BE2C (cell line): ENCODE measurements at regions not wholly inside any gene's neighbourhood (a gene's known extent, or its start where the extent isn't known, plus 50 kb on each side); places are given as distances from the start of the nearest gene placed in this dataset.

Source experiments
- DNase-seq: peaks from one replicate; pipeline ENCODE4 v3.0.0-alpha.2; 2020
- H3K27me3 ChIP-seq: fragments of 250-450 bp; sonication (Bioruptor Pico); 2 replicates; pipeline ENCODE4 v1.5.1; 2020; ENCODE audit warnings: mild to moderate bottlenecking
- H3K36me3 ChIP-seq: fragments of 250-450 bp; sonication (Bioruptor Pico); 2 replicates; pipeline ENCODE4 v1.5.1; 2020; ENCODE audit warnings: mild to moderate bottlenecking
- H3K4me1 ChIP-seq: fragments of 250-450 bp; sonication (Bioruptor Pico); 2 replicates; pipeline ENCODE4 v1.5.1; 2020
- H3K4me3 ChIP-seq: 2 replicates; pipeline ENCODE4 v1.5.1; 2011; ENCODE audit warnings: low read depth, low read length
- H3K9me3 ChIP-seq: fragments of 250-450 bp; sonication (Bioruptor Pico); 2 replicates; pipeline ENCODE4 v1.5.1; 2020
- TF ChIP-seq, protein P1 (sequence below): IDR thresholded peaks from 2 replicates; pipeline ENCODE4 v1.5.1; 2012; ENCODE audit warnings: mild to moderate bottlenecking, low read depth, low read length

DNA sequence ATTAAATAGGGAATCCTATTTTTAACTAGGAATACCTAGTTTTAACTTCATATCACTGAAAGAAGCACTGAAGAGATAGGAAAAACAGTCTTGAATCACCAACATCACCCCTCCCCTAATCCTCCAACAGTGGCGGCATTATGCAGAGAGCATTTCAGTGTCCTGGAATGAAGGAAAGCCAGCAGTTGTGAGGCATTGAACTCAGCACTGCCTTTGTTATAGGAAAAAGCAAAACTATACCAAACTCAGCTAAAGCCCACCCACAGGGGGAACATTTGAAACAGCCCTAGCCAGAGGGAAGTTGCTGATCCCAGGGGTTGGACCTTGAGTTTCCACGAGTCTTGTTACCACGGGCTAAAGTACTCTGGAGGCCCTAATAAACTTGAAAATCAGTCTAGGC is 310.6 kb upstream of the EDIL3 start:
- Histone ChIP-seq H3K4me1 (no peaks in the 10 kb centered on the region), H3K9me3 (no peaks in the 10 kb centered on the region), H3K27me3 (no peaks in the 10 kb centered on the region), H3K4me3 (no peak overlapping the region), H3K36me3 (no peaks in the 10 kb centered on the region)
- no peak for DNase-seq
- TF ChIP-seq, protein P1, sequence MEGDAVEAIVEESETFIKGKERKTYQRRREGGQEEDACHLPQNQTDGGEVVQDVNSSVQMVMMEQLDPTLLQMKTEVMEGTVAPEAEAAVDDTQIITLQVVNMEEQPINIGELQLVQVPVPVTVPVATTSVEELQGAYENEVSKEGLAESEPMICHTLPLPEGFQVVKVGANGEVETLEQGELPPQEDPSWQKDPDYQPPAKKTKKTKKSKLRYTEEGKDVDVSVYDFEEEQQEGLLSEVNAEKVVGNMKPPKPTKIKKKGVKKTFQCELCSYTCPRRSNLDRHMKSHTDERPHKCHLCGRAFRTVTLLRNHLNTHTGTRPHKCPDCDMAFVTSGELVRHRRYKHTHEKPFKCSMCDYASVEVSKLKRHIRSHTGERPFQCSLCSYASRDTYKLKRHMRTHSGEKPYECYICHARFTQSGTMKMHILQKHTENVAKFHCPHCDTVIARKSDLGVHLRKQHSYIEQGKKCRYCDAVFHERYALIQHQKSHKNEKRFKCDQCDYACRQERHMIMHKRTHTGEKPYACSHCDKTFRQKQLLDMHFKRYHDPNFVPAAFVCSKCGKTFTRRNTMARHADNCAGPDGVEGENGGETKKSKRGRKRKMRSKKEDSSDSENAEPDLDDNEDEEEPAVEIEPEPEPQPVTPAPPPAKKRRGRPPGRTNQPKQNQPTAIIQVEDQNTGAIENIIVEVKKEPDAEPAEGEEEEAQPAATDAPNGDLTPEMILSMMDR: no peak

GRCh38 chr5:84693256-84693655 is 308.6 kb upstream of the EDIL3 start:
- no peaks in the 10 kb centered on the region for H3K27me3 ChIP-seq
- no peak overlapping the region for H3K4me3 ChIP-seq
- H3K36me3 ChIP-seq: no peaks in the 10 kb centered on the region
- H3K9me3 ChIP-seq: no peaks in the 10 kb centered on the region
- H3K4me1 ChIP-seq: no peaks in the 10 kb centered on the region
- TF ChIP-seq, protein P1: no peak
- DNase-seq: no peak

DNA sequence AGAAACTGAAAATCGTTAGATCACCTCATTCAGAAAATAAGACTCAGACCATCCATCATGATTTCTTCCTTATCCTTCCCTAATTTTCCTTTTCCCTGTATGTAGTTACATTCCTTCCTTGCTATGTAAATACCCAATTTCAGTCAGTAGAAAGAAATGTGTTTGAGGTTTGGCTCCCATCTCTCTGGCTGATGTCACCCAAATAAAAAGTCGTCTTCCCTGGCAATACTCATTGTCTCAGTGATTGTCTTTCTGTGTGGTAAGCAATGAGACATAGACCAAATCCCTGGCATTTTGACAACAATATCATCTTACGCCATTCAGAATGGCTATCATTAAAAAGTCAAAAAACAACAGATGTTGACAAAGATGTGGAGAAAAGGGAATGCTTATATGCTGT is 303.9 kb upstream of the EDIL3 start:
- no peak overlapping the region for H3K4me3 ChIP-seq
- TF ChIP-seq, protein P1: no peak
- no peaks in the 10 kb centered on the region for H3K9me3 ChIP-seq
- no peaks in the 10 kb centered on the region for H3K27me3 ChIP-seq
- no peak for DNase-seq
- H3K4me1 ChIP-seq: peaks cover 8% of the 10 kb centered on the region; the same call in 1 of the 2 replicates
- H3K36me3 ChIP-seq: no peaks in the 10 kb centered on the region

DNA sequence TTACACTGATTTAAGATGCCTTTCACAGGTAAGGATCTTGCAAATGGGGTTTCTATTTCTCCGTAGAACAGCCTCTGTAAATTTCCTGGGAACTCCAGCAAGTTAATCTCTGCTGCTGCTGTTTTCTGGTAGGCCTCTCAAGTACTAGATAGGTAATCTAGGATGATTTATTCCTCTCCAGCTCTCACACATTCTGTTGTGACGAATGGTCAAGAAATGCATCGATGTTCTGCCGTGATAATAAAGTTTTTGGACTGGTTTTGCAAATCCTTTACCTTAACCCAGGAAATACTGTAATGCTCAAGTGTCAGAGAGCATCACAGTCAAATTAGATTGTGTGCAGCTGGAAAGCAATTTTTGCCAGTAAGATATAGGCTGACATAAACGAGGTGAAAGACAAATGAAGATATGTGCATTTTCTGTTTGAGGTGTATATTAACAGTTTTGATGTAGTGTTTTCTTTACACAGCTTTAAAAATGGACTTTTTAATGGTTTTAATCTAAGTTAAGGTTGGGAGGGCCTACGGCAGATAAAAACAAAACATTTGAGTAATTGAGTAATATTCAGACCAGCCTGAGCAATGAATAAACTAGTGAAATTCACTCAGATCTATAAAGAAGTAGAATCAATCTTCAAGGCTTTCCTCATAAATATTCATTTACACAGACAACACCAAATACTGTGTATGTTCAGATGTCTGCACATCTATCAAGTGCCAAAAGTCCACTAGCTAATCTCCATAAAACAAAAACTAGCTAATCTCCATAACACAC is 300.6 kb upstream of the EDIL3 start:
- H3K4me1 ChIP-seq: peaks cover 12% of the 10 kb centered on the region

DNA sequence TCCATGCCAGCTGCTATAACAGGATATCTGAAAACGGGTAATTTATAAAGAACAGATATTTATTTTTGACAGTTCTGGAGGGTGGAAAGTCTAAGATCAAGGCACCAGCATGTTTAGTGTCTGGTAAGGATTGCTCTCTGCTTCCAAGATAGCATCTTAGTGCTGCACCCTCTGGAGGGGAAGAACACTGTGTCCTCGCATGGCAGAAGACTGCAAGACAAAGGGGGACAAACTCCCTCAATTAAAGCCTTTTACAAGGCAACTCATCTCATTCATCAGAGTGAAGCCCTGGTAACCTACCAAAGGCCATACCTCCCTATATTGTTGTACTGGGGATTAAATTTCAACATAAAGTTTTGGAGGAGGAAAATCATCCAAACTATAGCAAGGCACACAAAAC is 298.9 kb upstream of the EDIL3 start:
- DNase-seq: peak; percentile 14
- Histone ChIP-seq H3K9me3 (no peaks in the 10 kb centered on the region), H3K4me1 (peaks cover 12% of the 10 kb centered on the region), H3K36me3 (no peaks in the 10 kb centered on the region), H3K27me3 (no peaks in the 10 kb centered on the region), H3K4me3 (no peak overlapping the region)
- TF ChIP-seq, protein P1: no peak

More for the DNA sequence above, 300.6 kb upstream of the EDIL3 start:
- TF ChIP-seq, protein P1: no peak
- Histone ChIP-seq H3K36me3 (no peaks in the 10 kb centered on the region), H3K9me3 (no peaks in the 10 kb centered on the region), H3K4me3 (no peak overlapping the region), H3K27me3 (no peaks in the 10 kb centered on the region)
- DNase-seq: no peak

DNA sequence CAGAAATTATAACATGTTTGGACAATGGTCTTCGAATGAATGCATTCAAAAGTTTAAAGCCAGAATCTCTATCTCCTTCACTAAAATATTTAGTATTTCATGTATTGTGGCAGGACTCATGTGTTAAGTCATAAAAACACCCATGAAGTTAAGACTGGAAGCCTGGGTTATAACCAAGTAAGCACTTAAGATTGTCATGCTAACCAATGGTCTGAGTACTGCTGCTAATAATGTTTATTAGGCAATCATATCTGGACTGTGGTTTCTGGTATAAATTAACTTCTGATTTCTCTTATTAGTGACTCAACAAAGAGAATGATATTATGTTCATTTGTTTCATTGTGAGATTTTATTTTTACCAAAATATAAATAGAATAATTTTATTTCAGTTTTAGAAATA is 297.9 kb upstream of the EDIL3 start:
- TF ChIP-seq, protein P1: no peak
- no peak for DNase-seq
- no peaks in the 10 kb centered on the region for H3K36me3 ChIP-seq
- no peak overlapping the region for H3K4me3 ChIP-seq
- no peaks in the 10 kb centered on the region for H3K9me3 ChIP-seq
- H3K27me3 ChIP-seq: no peaks in the 10 kb centered on the region
- H3K4me1 ChIP-seq: peaks cover 12% of the 10 kb centered on the region
